IMR-90 (cell line): ENCODE measurements at regions not wholly inside any gene's neighbourhood (a gene's known extent, or its start where the extent isn't known, plus 50 kb on each side); places are given as distances from the start of the nearest gene placed in this dataset.

Source experiments
- ATAC-seq: fragments of 200-7000 bp; cut with Tn5 transposase; 2 replicates; pipeline ENCODE4 v1.9.1; 2020; ENCODE audit warnings: low read depth, mild to moderate bottlenecking, moderate library complexity
- BruUV-seq: library from RNA; stranded (reverse); fragments of 400-500 nt; replicated peaks from 2 replicates; lab custom pipeline; 2021; lab: Mats Ljungman, UMichigan
- CTCF ChIA-PET: fragments of 300-600 bp; formaldehyde crosslinking; extraction: SDS; loops from one replicate; lab custom pipeline; 2021; ENCODE audit warnings: antibody characterized with exemption; lab: Yijun Ruan, JAX
- POLR2A ChIA-PET: fragments of 300-600 bp; sonication (Branson Sonifier 250); formaldehyde crosslinking; loops from one replicate; lab custom pipeline; 2022; ENCODE audit warnings: antibody characterized with exemption; ENCODE audit not compliant: unreplicated experiment; lab: Charles Lee
- DNase-seq: peaks from one replicate; pipeline ENCODE4 v3.0.0; 2013
- H2AFZ ChIP-seq: replicated peaks from 2 replicates; pipeline ENCODE3; 2013; ENCODE audit warnings: low read length, mild to moderate bottlenecking; ENCODE audit not compliant: poor library complexity
- H2AK5ac ChIP-seq: 2 replicates; pipeline ENCODE4 v1.6.1; 2013; ENCODE audit warnings: low read depth, low read length, inconsistent platforms
- H2AK9ac ChIP-seq: replicated peaks from 2 replicates; pipeline ENCODE3; 2013; ENCODE audit warnings: mild to moderate bottlenecking, low read depth, low read length, moderate library complexity; ENCODE audit not compliant: poor library complexity
- H2BK120ac ChIP-seq: 2 replicates; pipeline ENCODE4 v1.6.1; 2013; ENCODE audit warnings: low read depth, low read length, inconsistent platforms
- H2BK15ac ChIP-seq: 3 replicates; pipeline ENCODE4 v1.6.1; 2013; ENCODE audit warnings: low read depth, low read length, inconsistent platforms
- H2BK20ac ChIP-seq: 2 replicates; pipeline ENCODE4 v1.6.1; 2013; ENCODE audit warnings: low read depth, mild to moderate bottlenecking, inconsistent platforms, low read length, moderate library complexity
- H2BK5ac ChIP-seq: 2 replicates; pipeline ENCODE4 v1.6.1; 2013; ENCODE audit warnings: mild to moderate bottlenecking, low read depth, low read length, inconsistent platforms; ENCODE audit not compliant: poor library complexity, severe bottlenecking
- H3K14ac ChIP-seq: replicated peaks from 2 replicates; pipeline ENCODE4 v1.6.1; 2013; ENCODE audit warnings: low read depth, low read length, inconsistent platforms
- H3K18ac ChIP-seq: 2 replicates; pipeline ENCODE4 v1.6.1; 2013; ENCODE audit warnings: low read depth, low read length, control low read depth
- H3K23ac ChIP-seq: 2 replicates; pipeline ENCODE4 v1.6.1; 2013; ENCODE audit warnings: low read depth, low read length, inconsistent platforms
- H3K27ac ChIP-seq: 2 replicates; pipeline ENCODE4 v1.5.1; 2013; ENCODE audit warnings: mild to moderate bottlenecking, control low read depth, low read length; ENCODE audit not compliant: insufficient read depth
- H3K27me3 ChIP-seq: 2 replicates; pipeline ENCODE4 v1.6.1; 2013; ENCODE audit warnings: low read length; ENCODE audit not compliant: control insufficient read depth, insufficient read depth
- H3K36me3 ChIP-seq: 2 replicates; pipeline ENCODE4 v1.6.1; 2013; ENCODE audit warnings: low read length, mixed read lengths; ENCODE audit not compliant: control insufficient read depth, insufficient read depth
- H3K4ac ChIP-seq: 2 replicates; pipeline ENCODE4 v1.6.1; 2013; ENCODE audit warnings: low read depth, low read length, inconsistent platforms
- H3K4me1 ChIP-seq: 2 replicates; pipeline ENCODE4 v1.6.1; 2013; ENCODE audit warnings: low read length, mixed read lengths; ENCODE audit not compliant: control insufficient read depth, insufficient read depth
- H3K4me2 ChIP-seq: 2 replicates; pipeline ENCODE4 v1.6.1; 2013; ENCODE audit warnings: low read depth, mild to moderate bottlenecking, control low read depth, low read length, moderate library complexity
- H3K4me3 ChIP-seq: 2 replicates; pipeline ENCODE4 v1.5.1; 2013; ENCODE audit warnings: low read depth, mild to moderate bottlenecking, control low read depth, low read length, moderate library complexity; ENCODE audit not compliant: insufficient read depth
- H3K56ac ChIP-seq: 2 replicates; pipeline ENCODE4 v1.6.1; 2013; ENCODE audit warnings: low read length, inconsistent platforms; ENCODE audit not compliant: insufficient read depth; ENCODE audit errors: extremely low read depth
- H3K79me1 ChIP-seq, 2 experiments: 2 replicates each; pipeline ENCODE4 v1.6.1; 2013; ENCODE audit warnings: low read length in 2 of 2, inconsistent platforms in 1 of 2, low read depth in 1 of 2
- H3K9ac ChIP-seq: 2 replicates; pipeline ENCODE4 v1.6.1; 2013; ENCODE audit warnings: low read depth, low read length, control low read depth
- H3K9me1 ChIP-seq: 2 replicates; pipeline ENCODE4 v1.6.1; 2013; ENCODE audit warnings: low read length, inconsistent platforms; ENCODE audit not compliant: insufficient read depth
- H3K9me3 ChIP-seq: 2 replicates; pipeline ENCODE4 v1.6.1; 2013; ENCODE audit warnings: low read length; ENCODE audit not compliant: control insufficient read depth, insufficient read depth
- H4K20me1 ChIP-seq: 2 replicates; pipeline ENCODE4 v1.6.1; 2013; ENCODE audit warnings: low read length, inconsistent platforms; ENCODE audit not compliant: insufficient read depth
- H4K5ac ChIP-seq: 2 replicates; pipeline ENCODE4 v1.6.1; 2013; ENCODE audit warnings: mild to moderate bottlenecking, low read depth, low read length, control low read depth
- H4K8ac ChIP-seq, 2 experiments: 2 replicates each; pipeline ENCODE4 v1.6.1; 2013; ENCODE audit warnings: low read depth in 2 of 2, low read length in 2 of 2, control low read depth in 1 of 2, inconsistent platforms in 1 of 2
- H4K91ac ChIP-seq: 2 replicates; pipeline ENCODE4 v1.6.1; 2013; ENCODE audit warnings: low read depth, low read length, inconsistent platforms; ENCODE audit not compliant: insufficient read depth
- CEBPB ChIP-seq: IDR thresholded peaks from 2 replicates; pipeline ENCODE4 v1.6.1; 2012; ENCODE audit warnings: low read depth, low read length, improper control_type of control experiment
- CTCF ChIP-seq: conservative IDR thresholded peaks from 2 replicates; pipeline ENCODE4 v1.5.1; 2012; ENCODE audit warnings: mild to moderate bottlenecking, low read depth, low read length, improper control_type of control experiment
- MAFK ChIP-seq: IDR thresholded peaks from 2 replicates; pipeline ENCODE4 v1.6.1; 2012; ENCODE audit warnings: low read depth, low read length, improper control_type of control experiment
- WGBS, 2 experiments: methylation state at CpG; one replicate each; pipeline versions ENCODE4 v1.1.5 to v1.1.7; 2013; ENCODE audit warnings: missing lambda C conversion rate in 2 of 2; ENCODE audit not compliant: insufficient read length in 1 of 2; ENCODE audit errors: extremely low coverage in 2 of 2; 5-methylcytosine and 5-hydroxymethylcytosine counted together
- dilution Hi-C: fragments of 300-500 bp; cut with HindIII; formaldehyde crosslinking; loops from one replicate; pipeline ENCODE4 v1.14.3; 2018; ENCODE audit warnings: low sequenced_read_pairs; ENCODE audit not compliant: unreplicated experiment
- in situ Hi-C: fragments of 300-500 bp; cut with MboI; formaldehyde crosslinking; loops from 3 replicates; pipeline ENCODE4 v1.14.3; 2019; ENCODE audit warnings: low sequenced_read_pairs, inconsistent platforms, mixed read lengths
- intact Hi-C: fragments of 100-400 bp; cut with micrococcal nuclease; formaldehyde crosslinking; loops from 2 replicates; pipeline ENCODE4 v1.10.0; 2022

- ChIA-PET CTCF (no interaction called here), POLR2A (no interaction called here)
- H3K27me3 ChIP-seq = no peaks in the 10 kb centered on the region
- 60% methylated on average over 1 of the region's 6 CpGs; no CpG with 5 or more reads in 1 of the 2 experiments for WGBS, 2 experiments
- H3K56ac ChIP-seq = no peak overlapping the region
- H2BK120ac ChIP-seq = no peak overlapping the region
- no peaks in the 10 kb centered on the region for H4K20me1 ChIP-seq
- H3K14ac ChIP-seq = no peak overlapping the region
- no peaks in the 10 kb centered on the region for H3K36me3 ChIP-seq
- no peak overlapping the region for H2BK20ac ChIP-seq
- no peak overlapping the region for H2AK9ac ChIP-seq
- no peak overlapping the region for H3K9ac ChIP-seq
- no peaks in the 10 kb centered on the region for H3K79me1 ChIP-seq
- in situ Hi-C loops (no loop called here), intact Hi-C loops (no loop called here), dilution Hi-C loops (no loop called here)
- H2BK5ac ChIP-seq = no peak overlapping the region
- H2AFZ ChIP-seq = no peak overlapping the region
- no peak overlapping the region for H3K4ac ChIP-seq
- BruUV-seq = no TSS peak
- H2BK15ac ChIP-seq = no peak overlapping the region
- DNase-seq (peak; percentile 43), ATAC-seq (peak; percentile 57)
- no peak overlapping the region for H3K23ac ChIP-seq
- H3K18ac ChIP-seq = no peak overlapping the region
- peaks cover 2% of the 10 kb centered on the region; the same call in 1 of the 2 replicates for H3K4me1 ChIP-seq
- peak overlapping the region; percentile 26; the same call in 1 of the 2 replicates for H3K4me2 ChIP-seq
- no peaks in the 10 kb centered on the region for H3K9me1 ChIP-seq
- no peak overlapping the region for H3K27ac ChIP-seq
- H4K5ac ChIP-seq = no peak overlapping the region
- H3K9me3 ChIP-seq = no peaks in the 10 kb centered on the region
- H3K4me3 ChIP-seq = no peak overlapping the region
- H2AK5ac ChIP-seq = no peak overlapping the region
- H4K91ac ChIP-seq = no peak overlapping the region
- H4K8ac ChIP-seq = no peak overlapping the region
- peak; percentile 71 for TF ChIP-seq MAFK
- TF ChIP-seq CEBPB = peak; percentile 54; the same call in 1 of the 2 replicates
- TF ChIP-seq CTCF = no peak
Observed at GRCh38 chr2:51782921-51783765, 751.2 kb upstream of the NRXN1 start.
